ENCODE measurements at regions not wholly inside any gene's neighbourhood (a gene's known extent, or its start where the extent isn't known, plus 50 kb on each side); places are given as distances from the start of the nearest gene placed in this dataset.
A peak's percentile ranks its signal among the peaks of the same experiment; 100 is the strongest.

GRCh38 chr5:2213121-2213730, 330.5 kb upstream of the IRX4 start:
- no peak overlapping the region for H3K27ac ChIP-seq
- no peaks in the 10 kb centered on the region for H3K36me3 ChIP-seq
- DNase-seq, result peak in 1 of 6 donors; percentile 40
- no peaks in the 10 kb centered on the region for H3K4me1 ChIP-seq
- H3K9me3 ChIP-seq, result no peaks in the 10 kb centered on the region
- H3K4me3 ChIP-seq, result no peak overlapping the region
- ATAC-seq, result no peak
- peaks cover 0 to 10% (median 2%) of the 10 kb centered on the region in 4 donors for H3K27me3 ChIP-seq
- 43 to 49% methylated on average over 10 of the region's 10 CpGs for WGBS, 2 donors
- no peak for FAIRE-seq
- intact Hi-C loops (cut with DNase I), result no loop called here
- TF ChIP-seq, protein P1, sequence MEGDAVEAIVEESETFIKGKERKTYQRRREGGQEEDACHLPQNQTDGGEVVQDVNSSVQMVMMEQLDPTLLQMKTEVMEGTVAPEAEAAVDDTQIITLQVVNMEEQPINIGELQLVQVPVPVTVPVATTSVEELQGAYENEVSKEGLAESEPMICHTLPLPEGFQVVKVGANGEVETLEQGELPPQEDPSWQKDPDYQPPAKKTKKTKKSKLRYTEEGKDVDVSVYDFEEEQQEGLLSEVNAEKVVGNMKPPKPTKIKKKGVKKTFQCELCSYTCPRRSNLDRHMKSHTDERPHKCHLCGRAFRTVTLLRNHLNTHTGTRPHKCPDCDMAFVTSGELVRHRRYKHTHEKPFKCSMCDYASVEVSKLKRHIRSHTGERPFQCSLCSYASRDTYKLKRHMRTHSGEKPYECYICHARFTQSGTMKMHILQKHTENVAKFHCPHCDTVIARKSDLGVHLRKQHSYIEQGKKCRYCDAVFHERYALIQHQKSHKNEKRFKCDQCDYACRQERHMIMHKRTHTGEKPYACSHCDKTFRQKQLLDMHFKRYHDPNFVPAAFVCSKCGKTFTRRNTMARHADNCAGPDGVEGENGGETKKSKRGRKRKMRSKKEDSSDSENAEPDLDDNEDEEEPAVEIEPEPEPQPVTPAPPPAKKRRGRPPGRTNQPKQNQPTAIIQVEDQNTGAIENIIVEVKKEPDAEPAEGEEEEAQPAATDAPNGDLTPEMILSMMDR (IDR thresholded peaks at IDR 0.05), result no peak

DNA sequence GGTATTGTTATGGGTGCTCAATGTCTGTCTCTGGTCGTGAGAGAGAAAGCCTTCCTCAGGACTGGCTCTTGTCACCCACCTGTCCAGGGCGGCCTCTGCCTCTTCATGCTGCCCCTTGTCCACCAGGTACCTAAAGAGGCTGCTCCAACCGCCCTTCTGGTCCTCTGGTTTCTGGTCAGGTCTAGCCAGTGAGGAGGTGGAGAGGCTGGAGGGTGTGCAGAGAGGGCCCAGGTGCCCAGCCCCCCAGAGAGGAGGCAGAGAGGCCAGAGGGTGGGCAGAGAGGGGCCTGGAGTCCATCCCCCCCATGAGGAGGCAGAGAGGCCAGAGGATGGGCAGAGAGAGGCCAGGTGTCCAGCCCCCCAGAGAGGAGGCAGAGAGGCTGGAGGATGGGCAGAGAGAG, 329.8 kb upstream of the IRX4 start:
- WGBS, 2 donors, result 56 to 65% methylated on average over 3 of the region's 3 CpGs
- Histone ChIP-seq H3K4me1 (no peaks in the 10 kb centered on the region), H3K4me3 (no peak overlapping the region), H3K9me3 (no peaks in the 10 kb centered on the region), H3K36me3 (no peaks in the 10 kb centered on the region), H3K27me3 (peaks cover 0 to 15% (median 2%) of the 10 kb centered on the region in 4 donors), H3K27ac (no peak overlapping the region)
- DNase-seq (no peak), ATAC-seq (no peak), FAIRE-seq (no peak)
- TF ChIP-seq, protein P1 (IDR thresholded peaks at IDR 0.05), result no peak
- intact Hi-C loops (cut with DNase I), result no loop called here

DNA sequence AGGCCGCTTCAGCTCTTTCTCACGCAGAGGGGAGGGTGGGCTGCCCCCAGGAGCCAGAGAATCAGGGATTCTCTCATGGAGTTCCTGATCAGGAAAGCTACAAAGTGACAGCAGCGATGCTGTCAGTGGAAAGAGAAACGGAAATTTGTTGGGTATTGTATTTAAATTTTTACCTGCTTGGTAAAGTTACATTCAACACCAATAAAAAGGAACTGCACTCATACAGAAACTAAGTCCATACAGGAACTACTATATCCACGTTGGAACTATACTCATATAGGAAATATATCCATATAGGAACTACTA, 325.5 kb upstream of the IRX4 start:
- no peaks in the 10 kb centered on the region for H3K4me1 ChIP-seq
- intact Hi-C loops (cut with DNase I), result no loop called here
- peaks cover 0 to 15% (median 2%) of the 10 kb centered on the region in 4 donors for H3K27me3 ChIP-seq
- DNase-seq (no peak), FAIRE-seq (no peak), ATAC-seq (no peak)
- no peaks in the 10 kb centered on the region for H3K36me3 ChIP-seq
- H3K27ac ChIP-seq, result no peak overlapping the region
- TF ChIP-seq, protein P1 (IDR thresholded peaks at IDR 0.05), result no peak
- no peaks in the 10 kb centered on the region for H3K9me3 ChIP-seq
- WGBS, 2 donors, result 22 to 33% methylated on average over 5 of the region's 5 CpGs
- H3K4me3 ChIP-seq, result no peak overlapping the region

DNA sequence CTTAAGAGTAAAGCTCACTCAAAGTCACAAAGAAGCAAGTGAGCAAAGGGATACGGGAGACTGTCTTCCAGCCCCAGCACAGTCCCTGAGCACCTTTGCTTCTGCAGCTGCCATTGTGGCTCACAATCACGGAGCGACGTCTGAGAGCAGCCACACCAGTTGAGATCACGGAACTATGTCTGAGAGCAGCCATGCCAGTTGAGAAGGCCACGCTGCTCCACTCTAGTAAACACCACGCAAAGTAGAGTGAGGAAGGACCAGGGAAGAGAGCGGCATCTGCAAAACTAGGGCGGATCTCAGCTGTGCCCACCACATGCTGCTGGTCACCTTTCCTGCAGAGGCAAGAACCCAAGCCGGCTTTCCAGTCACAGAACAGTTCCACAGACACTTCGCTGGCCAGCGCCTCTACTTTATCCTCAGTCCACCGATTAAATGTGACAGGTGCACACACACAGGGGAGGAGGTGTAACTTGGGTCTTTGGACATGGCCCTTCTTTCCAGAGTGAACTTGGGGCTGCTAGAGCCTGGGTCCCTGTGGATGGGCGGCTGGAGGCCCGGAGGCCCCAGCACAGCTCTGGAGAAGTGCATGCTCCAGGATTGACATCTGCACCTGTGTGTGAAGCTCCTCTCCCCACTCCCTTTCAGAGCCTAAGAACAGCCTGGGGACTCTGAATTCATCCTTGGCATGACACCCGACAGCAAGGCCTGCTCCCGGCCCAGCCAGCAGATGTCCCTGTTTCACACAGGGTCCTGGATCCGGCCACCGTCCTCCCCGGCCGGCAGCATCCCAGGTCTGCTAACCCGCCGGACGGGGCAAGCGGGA, 324.9 kb upstream of the IRX4 start:
- peaks cover 0 to 15% (median 2%) of the 10 kb centered on the region in 4 donors for H3K27me3 ChIP-seq
- no peaks in the 10 kb centered on the region for H3K36me3 ChIP-seq
- WGBS, 2 donors, result 42 to 47% methylated on average over 25 of the region's 25 CpGs
- intact Hi-C loops (cut with DNase I), result no loop called here
- H3K4me1 ChIP-seq, result no peaks in the 10 kb centered on the region
- peak in 3 of 4 donors; percentile 55 to 79 (median 57) for ATAC-seq
- no peak overlapping the region for H3K4me3 ChIP-seq
- no peak for FAIRE-seq
- H3K9me3 ChIP-seq, result no peaks in the 10 kb centered on the region
- no peak overlapping the region for H3K27ac ChIP-seq
- TF ChIP-seq, protein P1 (IDR thresholded peaks at IDR 0.05), result no peak
- DNase-seq, result peak in 3 of 6 donors; percentile 15 to 45 (median 40)

GRCh38 chr5:2207109-2207399, 324.3 kb upstream of the IRX4 start:
- peaks cover 0 to 15% (median 2%) of the 10 kb centered on the region in 4 donors for H3K27me3 ChIP-seq
- TF ChIP-seq, protein P1 (IDR thresholded peaks at IDR 0.05), result no peak
- no peaks in the 10 kb centered on the region for H3K4me1 ChIP-seq
- no peaks in the 10 kb centered on the region for H3K36me3 ChIP-seq
- no peak for ATAC-seq
- intact Hi-C loops (cut with DNase I), result no loop called here
- 73 to 82% methylated on average over 6 of the region's 6 CpGs for WGBS, 2 donors
- DNase-seq, result no peak
- H3K4me3 ChIP-seq, result no peak overlapping the region
- FAIRE-seq, result no peak
- H3K27ac ChIP-seq, result no peak overlapping the region
- H3K9me3 ChIP-seq, result no peaks in the 10 kb centered on the region
